GM23338 (cell line): ENCODE measurements at regions not wholly inside any gene's neighbourhood (a gene's known extent, or its start where the extent isn't known, plus 50 kb on each side); places are given as distances from the start of the nearest gene placed in this dataset.

Source experiments
- CTCF ChIP-seq, 2 experiments: fragments of 200-600 bp in 1 of 2; sonication (generic) in 1 of 2; conservative IDR thresholded peaks; 2 replicates each; pipeline versions ENCODE4 v1.5.1 to v1.6.1; 2016 to 2017; ENCODE audit warnings: antibody characterized with exemption in 2 of 2, low read depth in 2 of 2, mild to moderate bottlenecking in 2 of 2, moderate library complexity in 1 of 2
- EZH2 ChIP-seq: fragments of 200-600 bp; sonication (generic); IDR thresholded peaks from one replicate; pipeline ENCODE4 v1.8.0; 2017; ENCODE audit warnings: antibody characterized with exemption, mild to moderate bottlenecking, low read depth; ENCODE audit not compliant: unreplicated experiment
- EZH2phosphoT487 ChIP-seq: fragments of 200-600 bp; sonication (generic); IDR thresholded peaks from one replicate; pipeline ENCODE4 v1.8.1; 2018; ENCODE audit warnings: antibody characterized with exemption; ENCODE audit not compliant: unreplicated experiment
- JUNB ChIP-seq: IDR thresholded peaks from one replicate; pipeline ENCODE4 v1.6.1; 2016; ENCODE audit warnings: antibody characterized with exemption; ENCODE audit not compliant: unreplicated experiment
- POLR2AphosphoS5 ChIP-seq: IDR thresholded peaks from 2 replicates; pipeline ENCODE4 v1.6.1; 2016; ENCODE audit warnings: antibody characterized with exemption, low read depth
- ZNF114 ChIP-seq: fragments of 250-450 bp; sonication (Bioruptor Pico); IDR thresholded peaks from 2 replicates; pipeline ENCODE4 v1.5.0; 2020; ENCODE audit warnings: mild to moderate bottlenecking, moderate library complexity
- ZNF331 ChIP-seq: fragments of 250-450 bp; sonication (Bioruptor Pico); IDR thresholded peaks from 2 replicates; pipeline ENCODE4 v1.5.0; 2020; ENCODE audit warnings: low read depth, mild to moderate bottlenecking, moderate library complexity
- TF ChIP-seq, protein P1 (sequence below): IDR thresholded peaks from one replicate; pipeline ENCODE4 v1.6.1; 2018; ENCODE audit warnings: antibody characterized with exemption; ENCODE audit not compliant: unreplicated experiment

- TF ChIP-seq CTCF (conservative IDR thresholded peaks at IDR 0.05; ENCODE audit: low read depth in 2 of 2) (no peak), EZH2 (no peak), POLR2AphosphoS5 (no peak), JUNB (no peak), ZNF331 (CRISPR knock-in tag) (no peak), EZH2phosphoT487 (no peak), ZNF114 (CRISPR knock-in tag) (no peak)
- TF ChIP-seq, protein P1, sequence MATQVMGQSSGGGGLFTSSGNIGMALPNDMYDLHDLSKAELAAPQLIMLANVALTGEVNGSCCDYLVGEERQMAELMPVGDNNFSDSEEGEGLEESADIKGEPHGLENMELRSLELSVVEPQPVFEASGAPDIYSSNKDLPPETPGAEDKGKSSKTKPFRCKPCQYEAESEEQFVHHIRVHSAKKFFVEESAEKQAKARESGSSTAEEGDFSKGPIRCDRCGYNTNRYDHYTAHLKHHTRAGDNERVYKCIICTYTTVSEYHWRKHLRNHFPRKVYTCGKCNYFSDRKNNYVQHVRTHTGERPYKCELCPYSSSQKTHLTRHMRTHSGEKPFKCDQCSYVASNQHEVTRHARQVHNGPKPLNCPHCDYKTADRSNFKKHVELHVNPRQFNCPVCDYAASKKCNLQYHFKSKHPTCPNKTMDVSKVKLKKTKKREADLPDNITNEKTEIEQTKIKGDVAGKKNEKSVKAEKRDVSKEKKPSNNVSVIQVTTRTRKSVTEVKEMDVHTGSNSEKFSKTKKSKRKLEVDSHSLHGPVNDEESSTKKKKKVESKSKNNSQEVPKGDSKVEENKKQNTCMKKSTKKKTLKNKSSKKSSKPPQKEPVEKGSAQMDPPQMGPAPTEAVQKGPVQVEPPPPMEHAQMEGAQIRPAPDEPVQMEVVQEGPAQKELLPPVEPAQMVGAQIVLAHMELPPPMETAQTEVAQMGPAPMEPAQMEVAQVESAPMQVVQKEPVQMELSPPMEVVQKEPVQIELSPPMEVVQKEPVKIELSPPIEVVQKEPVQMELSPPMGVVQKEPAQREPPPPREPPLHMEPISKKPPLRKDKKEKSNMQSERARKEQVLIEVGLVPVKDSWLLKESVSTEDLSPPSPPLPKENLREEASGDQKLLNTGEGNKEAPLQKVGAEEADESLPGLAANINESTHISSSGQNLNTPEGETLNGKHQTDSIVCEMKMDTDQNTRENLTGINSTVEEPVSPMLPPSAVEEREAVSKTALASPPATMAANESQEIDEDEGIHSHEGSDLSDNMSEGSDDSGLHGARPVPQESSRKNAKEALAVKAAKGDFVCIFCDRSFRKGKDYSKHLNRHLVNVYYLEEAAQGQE: no peak
Measured at GRCh38 chr12:88753066-88753465, 172.8 kb upstream of the KITLG start.
